Muscle layer of duodenum (tissue), 2 donors: ENCODE measurements at regions not wholly inside any gene's neighbourhood (a gene's known extent, or its start where the extent isn't known, plus 50 kb on each side); places are given as distances from the start of the nearest gene placed in this dataset.

Experiments used
- H3K27ac ChIP-seq: one replicate; pipeline ENCODE4 v1.7.0; 2013; ENCODE audit warnings: mild to moderate bottlenecking, low read length
- H3K27me3 ChIP-seq: one replicate; pipeline ENCODE4 v1.7.0; 2013; ENCODE audit warnings: low read depth, mild to moderate bottlenecking, control low read depth, low read length
- H3K36me3 ChIP-seq, 2 donors: one replicate each; pipeline ENCODE4 v1.7.0; 2013; ENCODE audit warnings: low read length in 2 of 2, control low read depth in 1 of 2, mild to moderate bottlenecking in 1 of 2; ENCODE audit not compliant: insufficient read depth in 2 of 2, control insufficient read depth in 1 of 2
- H3K4me1 ChIP-seq, 2 donors: one replicate each; pipeline ENCODE4 v1.7.0; 2013; ENCODE audit warnings: low read length in 2 of 2, mild to moderate bottlenecking in 2 of 2, control low read depth in 1 of 2, moderate library complexity in 1 of 2; ENCODE audit not compliant: insufficient read depth in 2 of 2, control insufficient read depth in 1 of 2
- H3K4me3 ChIP-seq, 2 donors: one replicate each; pipeline ENCODE4 v1.7.0; 2013; ENCODE audit warnings: low read length in 2 of 2, low read depth in 1 of 2, mild to moderate bottlenecking in 1 of 2
- H3K9me3 ChIP-seq, 2 donors: one replicate each; pipeline ENCODE4 v1.7.0; 2013; ENCODE audit warnings: low read length in 2 of 2, control low read depth in 1 of 2, mild to moderate bottlenecking in 1 of 2; ENCODE audit not compliant: control insufficient read depth in 1 of 2
- donor health status: healthy.

- Histone ChIP-seq H3K27me3 (no peaks in the 10 kb centered on the region), H3K27ac (no peak overlapping the region), H3K9me3 (no peaks in the 10 kb centered on the region), H3K4me3 (no peak overlapping the region), H3K4me1 (peaks cover 0 to 3% of the 10 kb centered on the region in 2 donors), H3K36me3 (no peaks in the 10 kb centered on the region)
Measured at GRCh38 chr13:39960191-39960590, 304.7 kb downstream of the COG6 start.

GRCh38 chr13:39961036-39961435 lies 305.6 kb downstream of the COG6 start:
- H3K36me3 ChIP-seq: no peaks in the 10 kb centered on the region
- H3K4me3 ChIP-seq: no peak overlapping the region
- no peaks in the 10 kb centered on the region for H3K27me3 ChIP-seq
- no peak overlapping the region for H3K27ac ChIP-seq
- peaks cover 0 to 3% of the 10 kb centered on the region in 2 donors for H3K4me1 ChIP-seq
- no peaks in the 10 kb centered on the region for H3K9me3 ChIP-seq

GRCh38 chr13:39963612-39964011 lies 308.1 kb downstream of the COG6 start:
- Histone ChIP-seq H3K9me3 (no peaks in the 10 kb centered on the region), H3K4me1 (peaks cover 0 to 3% of the 10 kb centered on the region in 2 donors), H3K27ac (no peak overlapping the region), H3K4me3 (no peak overlapping the region), H3K36me3 (no peaks in the 10 kb centered on the region), H3K27me3 (no peaks in the 10 kb centered on the region)

- Histone ChIP-seq H3K9me3 (no peaks in the 10 kb centered on the region), H3K4me1 (peaks cover 0 to 3% of the 10 kb centered on the region in 2 donors), H3K27ac (no peak overlapping the region), H3K4me3 (no peak overlapping the region), H3K36me3 (no peaks in the 10 kb centered on the region), H3K27me3 (no peaks in the 10 kb centered on the region)
Measured at GRCh38 chr13:39965309-39965708, 309.8 kb downstream of the COG6 start.

GRCh38 chr13:39967199-39967959 lies 311.9 kb downstream of the COG6 start:
- H3K27me3 ChIP-seq: no peaks in the 10 kb centered on the region
- no peaks in the 10 kb centered on the region for H3K36me3 ChIP-seq
- no peaks in the 10 kb centered on the region for H3K9me3 ChIP-seq
- H3K27ac ChIP-seq: no peak overlapping the region
- peaks cover 0 to 3% of the 10 kb centered on the region in 2 donors for H3K4me1 ChIP-seq
- H3K4me3 ChIP-seq: no peak overlapping the region

GRCh38 chr13:39968646-39969475 lies 313.4 kb downstream of the COG6 start:
- Histone ChIP-seq H3K27ac (no peak overlapping the region), H3K27me3 (no peaks in the 10 kb centered on the region), H3K9me3 (no peaks in the 10 kb centered on the region), H3K4me3 (no peak overlapping the region), H3K36me3 (no peaks in the 10 kb centered on the region), H3K4me1 (no peaks in the 10 kb centered on the region)

GRCh38 chr13:39970177-39970846 lies 314.9 kb downstream of the COG6 start:
- Histone ChIP-seq H3K9me3 (no peaks in the 10 kb centered on the region), H3K4me3 (no peak overlapping the region), H3K4me1 (no peaks in the 10 kb centered on the region), H3K27me3 (no peaks in the 10 kb centered on the region), H3K36me3 (no peaks in the 10 kb centered on the region), H3K27ac (no peak overlapping the region)

- Histone ChIP-seq H3K9me3 (no peaks in the 10 kb centered on the region), H3K4me1 (no peaks in the 10 kb centered on the region), H3K36me3 (no peaks in the 10 kb centered on the region), H3K27me3 (no peaks in the 10 kb centered on the region), H3K27ac (no peak overlapping the region), H3K4me3 (no peak overlapping the region)
Measured at GRCh38 chr13:39971526-39971925, 316.1 kb downstream of the COG6 start.

- H3K4me3 ChIP-seq: no peak overlapping the region
- no peaks in the 10 kb centered on the region for H3K9me3 ChIP-seq
- H3K4me1 ChIP-seq: no peaks in the 10 kb centered on the region
- no peaks in the 10 kb centered on the region for H3K36me3 ChIP-seq
- no peaks in the 10 kb centered on the region for H3K27me3 ChIP-seq
- no peak overlapping the region for H3K27ac ChIP-seq
Measured at GRCh38 chr13:39976481-39976880, 321.0 kb downstream of the COG6 start.

GRCh38 chr13:39981056-39981455 lies 325.6 kb downstream of the COG6 start:
- Histone ChIP-seq H3K36me3 (no peaks in the 10 kb centered on the region), H3K27ac (no peak overlapping the region), H3K9me3 (no peaks in the 10 kb centered on the region), H3K4me3 (no peak overlapping the region), H3K27me3 (no peaks in the 10 kb centered on the region), H3K4me1 (no peaks in the 10 kb centered on the region)

GRCh38 chr13:39982745-39983144 lies 327.3 kb downstream of the COG6 start:
- Histone ChIP-seq H3K27ac (no peak overlapping the region), H3K9me3 (no peaks in the 10 kb centered on the region)

More at GRCh38 chr13:39982745-39983144, 327.3 kb downstream of the COG6 start:
- Histone ChIP-seq H3K4me1 (no peaks in the 10 kb centered on the region), H3K27me3 (no peaks in the 10 kb centered on the region), H3K4me3 (no peak overlapping the region), H3K36me3 (no peaks in the 10 kb centered on the region)
